ENCODE measurements at regions not wholly inside any gene's neighbourhood (a gene's known extent, or its start where the extent isn't known, plus 50 kb on each side); places are given as distances from the start of the nearest gene placed in this dataset.

DNA sequence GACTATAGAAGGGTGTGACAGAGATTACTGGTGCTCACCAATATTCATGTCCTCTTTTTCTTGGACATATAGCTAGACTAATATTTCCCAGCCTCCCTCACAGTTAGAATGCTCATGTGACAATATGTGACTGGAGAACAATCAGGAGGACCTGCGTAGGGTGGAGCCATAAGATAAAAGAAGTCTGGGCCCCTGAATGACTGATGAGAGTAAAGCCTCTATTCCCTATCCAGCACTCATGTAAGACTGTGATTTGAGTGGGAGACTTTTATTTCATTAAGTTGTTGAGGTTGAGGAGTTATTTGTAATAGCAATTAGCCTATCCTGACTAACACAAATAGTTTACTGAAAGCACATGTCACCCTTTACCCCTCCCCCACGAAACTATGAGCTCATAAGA is 1247.1 kb upstream of the TENM4 start:
- H3K36me3 Mint-ChIP-seq (ENCODE audit: low read depth), result no peaks in the 10 kb centered on the region
- no peak overlapping the region for H3K4me3 Mint-ChIP-seq
- H3K27ac Mint-ChIP-seq, result no peak overlapping the region
- TF ChIP-seq, protein P1, sequence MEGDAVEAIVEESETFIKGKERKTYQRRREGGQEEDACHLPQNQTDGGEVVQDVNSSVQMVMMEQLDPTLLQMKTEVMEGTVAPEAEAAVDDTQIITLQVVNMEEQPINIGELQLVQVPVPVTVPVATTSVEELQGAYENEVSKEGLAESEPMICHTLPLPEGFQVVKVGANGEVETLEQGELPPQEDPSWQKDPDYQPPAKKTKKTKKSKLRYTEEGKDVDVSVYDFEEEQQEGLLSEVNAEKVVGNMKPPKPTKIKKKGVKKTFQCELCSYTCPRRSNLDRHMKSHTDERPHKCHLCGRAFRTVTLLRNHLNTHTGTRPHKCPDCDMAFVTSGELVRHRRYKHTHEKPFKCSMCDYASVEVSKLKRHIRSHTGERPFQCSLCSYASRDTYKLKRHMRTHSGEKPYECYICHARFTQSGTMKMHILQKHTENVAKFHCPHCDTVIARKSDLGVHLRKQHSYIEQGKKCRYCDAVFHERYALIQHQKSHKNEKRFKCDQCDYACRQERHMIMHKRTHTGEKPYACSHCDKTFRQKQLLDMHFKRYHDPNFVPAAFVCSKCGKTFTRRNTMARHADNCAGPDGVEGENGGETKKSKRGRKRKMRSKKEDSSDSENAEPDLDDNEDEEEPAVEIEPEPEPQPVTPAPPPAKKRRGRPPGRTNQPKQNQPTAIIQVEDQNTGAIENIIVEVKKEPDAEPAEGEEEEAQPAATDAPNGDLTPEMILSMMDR (IDR thresholded peaks at IDR 0.05), result no peak
- H3K9me3 Mint-ChIP-seq, result no peaks in the 10 kb centered on the region
- no peaks in the 10 kb centered on the region for H3K4me1 Mint-ChIP-seq
- DNase-seq, result no peak
- H3K27me3 Mint-ChIP-seq (ENCODE audit: low read depth, poor library complexity), result no peaks in the 10 kb centered on the region

DNA sequence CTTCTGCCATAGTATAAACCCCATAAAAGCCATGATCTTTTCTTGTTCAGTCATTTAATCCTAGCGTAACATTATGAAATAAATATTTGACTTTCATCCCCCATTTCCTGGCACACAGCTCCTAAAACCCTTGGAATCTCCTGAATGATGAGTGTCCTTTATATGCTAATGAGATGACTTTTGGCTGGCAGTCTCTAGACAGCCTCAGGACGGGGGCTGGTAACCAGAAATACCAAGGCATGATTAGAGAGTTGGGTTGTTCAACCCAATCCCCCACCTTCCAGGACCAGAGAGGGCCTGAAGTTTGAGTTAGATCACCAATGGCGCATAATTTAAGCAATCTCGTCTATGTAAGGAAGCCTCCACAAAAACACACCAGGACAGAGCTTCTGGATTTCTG is 1246.1 kb upstream of the TENM4 start:
- Mint-ChIP-seq H3K4me1 (no peaks in the 10 kb centered on the region), H3K36me3 (ENCODE audit: low read depth) (no peaks in the 10 kb centered on the region), H3K27me3 (ENCODE audit: low read depth, poor library complexity) (no peaks in the 10 kb centered on the region), H3K4me3 (no peak overlapping the region), H3K9me3 (no peaks in the 10 kb centered on the region), H3K27ac (no peak overlapping the region)
- DNase-seq, result no peak
- TF ChIP-seq, protein P1 (IDR thresholded peaks at IDR 0.05), result no peak

DNA sequence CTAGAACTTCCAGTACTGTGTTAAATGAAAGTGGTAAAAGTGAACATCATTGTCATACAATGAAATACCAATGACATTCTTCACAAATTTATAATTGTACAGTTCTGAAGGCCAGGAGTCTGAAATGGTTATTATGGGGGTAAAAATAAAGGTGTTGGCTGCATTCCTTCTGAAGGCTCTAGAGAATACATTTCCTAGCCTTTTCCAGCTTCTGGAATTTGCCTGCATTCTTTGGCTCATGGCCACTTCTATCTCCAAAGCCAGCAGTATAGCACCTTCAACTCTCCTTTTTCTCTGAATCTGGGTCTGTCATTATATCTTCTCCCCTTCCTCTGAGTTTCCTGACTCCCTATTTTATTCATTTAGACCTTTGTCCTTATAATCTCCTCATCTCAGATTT is 1232.7 kb upstream of the TENM4 start:
- no peak overlapping the region for H3K4me3 Mint-ChIP-seq
- TF ChIP-seq, protein P1 (IDR thresholded peaks at IDR 0.05), result no peak
- H3K9me3 Mint-ChIP-seq, result peaks cover 3% of the 10 kb centered on the region
- H3K27me3 Mint-ChIP-seq (ENCODE audit: low read depth, poor library complexity), result no peaks in the 10 kb centered on the region
- no peak for DNase-seq
- no peaks in the 10 kb centered on the region for H3K36me3 Mint-ChIP-seq (ENCODE audit: low read depth)
- H3K4me1 Mint-ChIP-seq, result no peaks in the 10 kb centered on the region
- H3K27ac Mint-ChIP-seq, result no peak overlapping the region

DNA sequence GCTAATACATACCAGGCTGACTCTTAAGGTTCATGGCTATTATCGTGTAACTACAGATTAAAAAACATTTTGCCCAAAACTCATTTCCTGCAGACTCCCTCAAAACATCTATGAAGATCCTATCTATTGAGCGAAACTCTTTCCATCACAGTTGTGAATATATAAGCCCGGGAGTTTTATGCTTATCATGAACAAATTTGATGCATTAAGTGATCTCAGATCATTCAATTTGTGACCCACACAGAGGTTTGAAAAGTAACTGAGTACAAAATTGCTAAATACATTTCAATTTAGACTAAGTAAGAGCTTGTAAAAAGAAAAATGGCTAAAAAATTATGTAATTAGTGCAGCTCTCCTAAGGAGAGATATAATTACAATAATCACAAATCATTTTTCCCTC is 1228.8 kb upstream of the TENM4 start:
- no peak for DNase-seq
- H3K4me3 Mint-ChIP-seq, result no peak overlapping the region
- H3K36me3 Mint-ChIP-seq (ENCODE audit: low read depth), result no peaks in the 10 kb centered on the region
- H3K27ac Mint-ChIP-seq, result no peak overlapping the region
- TF ChIP-seq, protein P1 (IDR thresholded peaks at IDR 0.05), result no peak
- H3K9me3 Mint-ChIP-seq, result no peaks in the 10 kb centered on the region
- H3K4me1 Mint-ChIP-seq, result no peaks in the 10 kb centered on the region
- H3K27me3 Mint-ChIP-seq (ENCODE audit: low read depth, poor library complexity), result no peaks in the 10 kb centered on the region

DNA sequence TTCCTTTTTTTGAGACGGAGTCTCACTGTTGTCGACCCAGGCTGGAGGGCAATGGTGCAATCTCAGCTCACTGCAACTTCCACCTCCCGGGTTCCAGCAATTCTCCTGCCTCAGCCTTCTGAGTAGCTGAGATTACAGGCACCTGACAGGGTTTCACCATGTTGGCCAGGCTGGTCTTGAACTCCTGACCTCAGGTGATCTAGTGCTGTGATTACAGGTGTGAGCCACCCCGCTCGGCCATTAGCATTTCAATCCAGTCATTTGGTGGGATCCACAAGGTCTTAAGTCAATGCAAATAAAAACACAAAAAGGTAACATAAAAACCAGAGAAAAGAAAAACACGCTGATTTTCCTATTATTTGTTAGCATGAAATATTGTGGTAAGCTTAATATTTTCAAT is 1227.2 kb upstream of the TENM4 start:
- no peaks in the 10 kb centered on the region for H3K4me1 Mint-ChIP-seq
- TF ChIP-seq, protein P1 (IDR thresholded peaks at IDR 0.05), result no peak
- H3K36me3 Mint-ChIP-seq (ENCODE audit: low read depth), result no peaks in the 10 kb centered on the region

DNA sequence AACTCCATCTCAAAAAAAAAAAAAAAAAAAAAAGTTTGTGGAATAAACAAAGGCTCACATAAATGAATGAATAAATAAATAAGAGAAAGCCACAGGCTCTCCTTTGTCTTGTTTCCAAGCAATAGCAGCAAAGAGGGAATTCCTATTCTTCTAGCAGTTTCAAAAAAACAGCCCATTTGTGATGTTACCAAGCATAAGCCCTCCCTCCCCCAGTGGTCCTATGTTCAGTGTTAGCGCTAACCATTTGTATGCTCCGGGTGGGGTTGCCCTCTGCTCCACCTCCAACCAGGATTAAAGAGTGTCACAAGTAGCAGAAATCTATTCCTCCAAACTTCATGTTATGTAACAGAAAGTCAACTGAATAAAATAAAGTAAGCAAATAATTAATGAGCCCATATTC is 1215.0 kb upstream of the TENM4 start:
- no peaks in the 10 kb centered on the region for H3K9me3 Mint-ChIP-seq
- TF ChIP-seq, protein P1 (IDR thresholded peaks at IDR 0.05), result no peak
- no peak overlapping the region for H3K27ac Mint-ChIP-seq
- H3K4me1 Mint-ChIP-seq, result no peaks in the 10 kb centered on the region
- DNase-seq, result no peak
- H3K27me3 Mint-ChIP-seq (ENCODE audit: low read depth, poor library complexity), result peaks cover 9% of the 10 kb centered on the region
- no peaks in the 10 kb centered on the region for H3K36me3 Mint-ChIP-seq (ENCODE audit: low read depth)
- H3K4me3 Mint-ChIP-seq, result no peak overlapping the region

More for the DNA sequence above, 1227.2 kb upstream of the TENM4 start:
- H3K4me3 Mint-ChIP-seq, result no peak overlapping the region
- H3K9me3 Mint-ChIP-seq, result no peaks in the 10 kb centered on the region
- H3K27me3 Mint-ChIP-seq (ENCODE audit: low read depth, poor library complexity), result no peaks in the 10 kb centered on the region
- H3K27ac Mint-ChIP-seq, result no peak overlapping the region
- DNase-seq, result no peak

All from nephron progenitor cell (in vitro differentiated cells).